PC-3 (cell line): ENCODE measurements at regions not wholly inside any gene's neighbourhood (a gene's known extent, or its start where the extent isn't known, plus 50 kb on each side); places are given as distances from the start of the nearest gene placed in this dataset.

Experiments
- ATAC-seq: fragments of 200-7000 bp; cut with Tn5 transposase; 2 replicates; pipeline ENCODE4 v1.9.1; 2020; ENCODE audit warnings: mild to moderate bottlenecking, moderate library complexity
- BruUV-seq: library from RNA; stranded (reverse); fragments of 400-500 nt; replicated peaks from 2 replicates; lab custom pipeline; 2021; lab: Mats Ljungman, UMichigan
- CTCF ChIA-PET: fragments of 300-600 bp; sonication (Branson Sonifier 250); formaldehyde crosslinking; loops from one replicate; lab custom pipeline; 2022; ENCODE audit warnings: antibody characterized with exemption; lab: Charles Lee
- POLR2A ChIA-PET: fragments of 300-600 bp; sonication (Branson Sonifier 250); formaldehyde crosslinking; loops from one replicate; lab custom pipeline; 2022; ENCODE audit warnings: antibody characterized with exemption; ENCODE audit not compliant: unreplicated experiment; lab: Charles Lee
- DNase-seq: peaks from one replicate; pipeline ENCODE4 v3.0.0-alpha.2; 2015
- H2AFZ ChIP-seq: fragments of 300-600 bp; sonication (generic); 2 replicates; pipeline ENCODE4 v1.6.0; 2016; ENCODE audit warnings: antibody characterized with exemption, low read length
- H3F3A ChIP-seq: fragments of 300-600 bp; sonication (generic); one replicate; pipeline ENCODE4 v1.6.0; 2017; ENCODE audit warnings: antibody characterized with exemption, low read length, control low read depth, mild to moderate bottlenecking; ENCODE audit not compliant: unreplicated experiment
- H3K27ac ChIP-seq: fragments of 300-600 bp; sonication (generic); 2 replicates; pipeline ENCODE4 v1.5.1; 2016; ENCODE audit warnings: mild to moderate bottlenecking, low read length
- H3K27me3 ChIP-seq: fragments of 300-600 bp; sonication (generic); 2 replicates; pipeline ENCODE4 v1.6.1; 2016; ENCODE audit warnings: low read length, mixed read lengths
- H3K36me3 ChIP-seq: fragments of 300-600 bp; sonication (generic); 2 replicates; pipeline ENCODE4 v1.6.1; 2016; ENCODE audit warnings: low read depth, mixed run types, low read length, mixed read lengths
- H3K4me1 ChIP-seq: fragments of 300-600 bp; sonication (generic); 2 replicates; pipeline ENCODE4 v1.5.1; 2016; ENCODE audit warnings: low read length; ENCODE audit not compliant: insufficient read depth
- H3K4me2 ChIP-seq: fragments of 300-600 bp; sonication (generic); 2 replicates; pipeline ENCODE4 v1.6.0; 2016; ENCODE audit warnings: low read length
- H3K4me3 ChIP-seq: fragments of 300-600 bp; sonication (generic); 2 replicates; pipeline ENCODE4 v1.5.1; 2016; ENCODE audit warnings: mild to moderate bottlenecking, low read length, mixed read lengths
- H3K79me2 ChIP-seq: fragments of 300-600 bp; sonication (generic); 2 replicates; pipeline ENCODE4 v1.6.1; 2017; ENCODE audit warnings: low read length, mixed read lengths
- H3K9ac ChIP-seq: fragments of 300-600 bp; sonication (generic); 2 replicates; pipeline ENCODE4 v1.6.0; 2016; ENCODE audit warnings: mild to moderate bottlenecking, low read length
- H3K9me2 ChIP-seq: fragments of 300-600 bp; sonication (generic); replicated peaks from 2 replicates; pipeline ENCODE4 v1.6.1; 2016; ENCODE audit warnings: mixed run types, low read length, mixed read lengths
- H3K9me3 ChIP-seq: fragments of 300-600 bp; sonication (generic); 2 replicates; pipeline ENCODE4 v1.6.1; 2016; ENCODE audit warnings: low read length, mixed read lengths
- H4K20me1 ChIP-seq: fragments of 300-600 bp; sonication (generic); 2 replicates; pipeline ENCODE4 v1.6.1; 2016; ENCODE audit warnings: low read length, mixed read lengths
- EZH2 ChIP-seq: fragments of 300-600 bp; sonication (generic); IDR thresholded peaks from one replicate; pipeline ENCODE4 v1.6.1; 2017; ENCODE audit warnings: antibody characterized with exemption, mild to moderate bottlenecking, low read length; ENCODE audit not compliant: unreplicated experiment
- EZH2phosphoT487 ChIP-seq: fragments of 300-600 bp; sonication (generic); IDR thresholded peaks from 2 replicates; pipeline ENCODE4 v1.6.1; 2018; ENCODE audit warnings: mild to moderate bottlenecking, antibody characterized with exemption, low read length, borderline replicate concordance
- intact Hi-C: fragments of 100-400 bp; cut with micrococcal nuclease; formaldehyde crosslinking; loops from 2 replicates; pipeline ENCODE4 v1.9.0; 2023
- TF ChIP-seq, protein P1 (sequence below): fragments of 300-600 bp; sonication (generic); conservative IDR thresholded peaks from 2 replicates; pipeline ENCODE4 v1.5.1; 2017; ENCODE audit warnings: antibody characterized with exemption, low read depth, mild to moderate bottlenecking, low read length

DNA sequence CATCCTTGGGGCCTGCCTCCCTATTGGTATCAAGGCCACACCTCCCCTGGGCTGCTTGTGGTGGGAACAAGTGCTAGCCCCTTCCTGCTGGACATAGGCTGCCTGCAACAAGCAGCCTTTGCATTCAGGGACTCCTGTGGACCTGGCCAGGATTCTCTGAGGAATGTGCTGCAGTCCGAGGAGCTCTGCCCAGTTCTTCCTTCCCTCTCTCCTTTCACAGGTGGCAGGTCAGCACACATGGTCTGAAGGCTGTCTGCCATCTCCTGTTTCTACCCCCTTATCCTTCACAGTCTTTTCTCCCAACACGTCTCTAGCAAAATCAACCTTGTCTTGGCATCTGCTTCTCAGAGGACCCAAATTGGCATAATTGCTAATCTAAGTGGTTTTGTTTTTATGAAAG is 97.0 kb upstream of the LIPC start:
- ChIA-PET CTCF (no interaction called here), POLR2A (no interaction called here)
- no peak overlapping the region for H3K27ac ChIP-seq
- H3K79me2 ChIP-seq: no peaks in the 10 kb centered on the region
- no peaks in the 10 kb centered on the region for H4K20me1 ChIP-seq
- no peaks in the 10 kb centered on the region for H3K36me3 ChIP-seq
- H3K4me1 ChIP-seq: peaks cover 37% of the 10 kb centered on the region
- ATAC-seq (no peak), DNase-seq (no peak)
- H3F3A ChIP-seq: peaks cover 4% of the 10 kb centered on the region
- TF ChIP-seq EZH2phosphoT487 (no peak), EZH2 (no peak)
- TF ChIP-seq, protein P1, sequence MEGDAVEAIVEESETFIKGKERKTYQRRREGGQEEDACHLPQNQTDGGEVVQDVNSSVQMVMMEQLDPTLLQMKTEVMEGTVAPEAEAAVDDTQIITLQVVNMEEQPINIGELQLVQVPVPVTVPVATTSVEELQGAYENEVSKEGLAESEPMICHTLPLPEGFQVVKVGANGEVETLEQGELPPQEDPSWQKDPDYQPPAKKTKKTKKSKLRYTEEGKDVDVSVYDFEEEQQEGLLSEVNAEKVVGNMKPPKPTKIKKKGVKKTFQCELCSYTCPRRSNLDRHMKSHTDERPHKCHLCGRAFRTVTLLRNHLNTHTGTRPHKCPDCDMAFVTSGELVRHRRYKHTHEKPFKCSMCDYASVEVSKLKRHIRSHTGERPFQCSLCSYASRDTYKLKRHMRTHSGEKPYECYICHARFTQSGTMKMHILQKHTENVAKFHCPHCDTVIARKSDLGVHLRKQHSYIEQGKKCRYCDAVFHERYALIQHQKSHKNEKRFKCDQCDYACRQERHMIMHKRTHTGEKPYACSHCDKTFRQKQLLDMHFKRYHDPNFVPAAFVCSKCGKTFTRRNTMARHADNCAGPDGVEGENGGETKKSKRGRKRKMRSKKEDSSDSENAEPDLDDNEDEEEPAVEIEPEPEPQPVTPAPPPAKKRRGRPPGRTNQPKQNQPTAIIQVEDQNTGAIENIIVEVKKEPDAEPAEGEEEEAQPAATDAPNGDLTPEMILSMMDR: no peak
- no peak overlapping the region for H3K4me2 ChIP-seq
- H2AFZ ChIP-seq: no peak overlapping the region
- no peaks in the 10 kb centered on the region for H3K9me3 ChIP-seq
- no peaks in the 10 kb centered on the region for H3K27me3 ChIP-seq
- no peak overlapping the region for H3K9ac ChIP-seq
- H3K4me3 ChIP-seq: no peak overlapping the region
- intact Hi-C loops: loop anchor here (5.0 kb wide), 1 partner anchor 48 kb away; no protein-coding TSS in a partner anchor
- H3K9me2 ChIP-seq: no peaks in the 10 kb centered on the region
- no TSS peak for BruUV-seq

DNA sequence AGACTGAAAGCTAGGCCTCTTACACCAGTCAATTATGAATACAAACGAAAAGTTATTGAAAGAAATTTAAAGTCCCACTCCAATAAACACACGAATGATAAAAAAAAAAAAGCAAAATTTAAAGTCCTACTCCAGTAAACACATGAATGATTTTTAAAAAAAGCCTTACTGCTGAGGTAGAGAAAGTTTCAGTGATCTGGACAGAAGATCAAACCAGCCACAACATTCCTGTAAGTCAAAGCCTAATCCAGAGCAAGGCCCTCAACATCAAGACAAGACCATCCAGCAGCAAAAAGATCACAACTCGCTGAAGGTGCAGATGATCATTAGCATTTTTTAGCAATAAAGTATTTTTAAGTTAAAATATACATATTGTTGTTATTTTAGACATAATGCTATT is 95.6 kb upstream of the LIPC start:
- Histone ChIP-seq H4K20me1 (no peaks in the 10 kb centered on the region), H3K9me3 (no peaks in the 10 kb centered on the region), H3K79me2 (no peaks in the 10 kb centered on the region), H3K4me2 (no peak overlapping the region), H3K36me3 (no peaks in the 10 kb centered on the region), H3K27me3 (no peaks in the 10 kb centered on the region), H3K4me3 (no peak overlapping the region), H3K9me2 (no peaks in the 10 kb centered on the region), H3F3A (peaks cover 4% of the 10 kb centered on the region), H2AFZ (no peak overlapping the region), H3K27ac (no peak overlapping the region), H3K9ac (no peak overlapping the region), H3K4me1 (peaks cover 32% of the 10 kb centered on the region)
- ATAC-seq (no peak), DNase-seq (no peak)
- ChIA-PET POLR2A (no interaction called here), CTCF (no interaction called here)
- no peak for TF ChIP-seq EZH2
- TF ChIP-seq EZH2phosphoT487: no peak
- TF ChIP-seq, protein P1: no peak
- BruUV-seq: no TSS peak
- intact Hi-C loops: no loop called here

DNA sequence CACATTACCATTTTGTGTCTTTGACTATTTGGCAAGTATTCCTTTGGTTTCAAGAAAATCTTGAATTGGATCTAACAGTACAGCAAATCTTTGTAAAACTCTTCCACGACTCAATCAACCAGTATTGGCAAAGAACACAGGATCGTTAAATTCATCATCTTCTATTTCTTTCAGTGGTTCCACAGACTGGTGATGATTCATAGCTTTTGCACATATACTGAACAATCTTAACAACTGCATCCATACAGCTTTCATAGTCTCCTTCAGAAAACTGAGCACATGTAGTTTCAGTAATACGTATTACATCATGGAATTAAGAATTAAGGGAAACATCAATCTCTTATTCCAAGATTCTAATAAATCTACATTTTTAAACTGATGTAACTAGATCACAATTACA is 91.6 kb upstream of the LIPC start:
- intact Hi-C loops: loop anchor here (5.0 kb wide), 1 partner anchor 117 kb away; no protein-coding TSS in a partner anchor
- TF ChIP-seq EZH2 (no peak), EZH2phosphoT487 (no peak)
- TF ChIP-seq, protein P1: no peak
- Histone ChIP-seq H2AFZ (no peak overlapping the region), H3F3A (no peaks in the 10 kb centered on the region), H3K27me3 (no peaks in the 10 kb centered on the region), H3K36me3 (no peaks in the 10 kb centered on the region), H3K4me1 (peaks cover 20% of the 10 kb centered on the region), H3K4me2 (no peak overlapping the region), H3K9me2 (no peaks in the 10 kb centered on the region), H3K79me2 (no peaks in the 10 kb centered on the region), H3K27ac (0 out of 2 replicates have a peak overlapping the region, but pooled peaks have one; percentile 12), H3K9ac (no peak overlapping the region), H3K9me3 (no peaks in the 10 kb centered on the region), H3K4me3 (no peak overlapping the region), H4K20me1 (no peaks in the 10 kb centered on the region)
- peak; percentile 69 for DNase-seq
- POLR2A ChIA-PET: no interaction called here
- peak; percentile 78 for ATAC-seq
- no TSS peak for BruUV-seq
- CTCF ChIA-PET: no interaction called here
